ENCODE measurements at regions not wholly inside any gene's neighbourhood (a gene's known extent, or its start where the extent isn't known, plus 50 kb on each side); places are given as distances from the start of the nearest gene placed in this dataset.
A peak's percentile ranks its signal among the peaks of the same experiment; 100 is the strongest.

DNA sequence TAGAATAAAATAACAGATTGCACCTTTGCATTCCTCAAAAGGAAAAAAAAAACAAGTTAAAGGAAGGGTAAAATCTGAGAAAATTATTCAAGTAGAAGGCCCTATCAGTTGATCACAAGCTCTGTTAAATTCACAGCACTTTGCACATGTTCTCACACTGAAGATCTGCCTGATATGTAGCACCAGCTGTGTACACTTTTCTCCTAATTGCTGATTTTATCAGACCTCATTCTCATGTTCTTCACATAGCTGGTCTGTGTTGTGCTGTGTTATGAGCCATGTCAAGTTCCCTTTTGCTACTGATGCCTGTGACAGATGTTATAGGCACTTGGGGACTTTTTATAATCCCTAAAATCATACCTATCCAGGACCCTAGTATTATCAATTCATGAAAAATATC is 390.4 kb upstream of the PRR16 start:
- DNase-seq (ENCODE audit: extremely low spot score, unreplicated experiment): no peak
- TF ChIP-seq, protein P1, sequence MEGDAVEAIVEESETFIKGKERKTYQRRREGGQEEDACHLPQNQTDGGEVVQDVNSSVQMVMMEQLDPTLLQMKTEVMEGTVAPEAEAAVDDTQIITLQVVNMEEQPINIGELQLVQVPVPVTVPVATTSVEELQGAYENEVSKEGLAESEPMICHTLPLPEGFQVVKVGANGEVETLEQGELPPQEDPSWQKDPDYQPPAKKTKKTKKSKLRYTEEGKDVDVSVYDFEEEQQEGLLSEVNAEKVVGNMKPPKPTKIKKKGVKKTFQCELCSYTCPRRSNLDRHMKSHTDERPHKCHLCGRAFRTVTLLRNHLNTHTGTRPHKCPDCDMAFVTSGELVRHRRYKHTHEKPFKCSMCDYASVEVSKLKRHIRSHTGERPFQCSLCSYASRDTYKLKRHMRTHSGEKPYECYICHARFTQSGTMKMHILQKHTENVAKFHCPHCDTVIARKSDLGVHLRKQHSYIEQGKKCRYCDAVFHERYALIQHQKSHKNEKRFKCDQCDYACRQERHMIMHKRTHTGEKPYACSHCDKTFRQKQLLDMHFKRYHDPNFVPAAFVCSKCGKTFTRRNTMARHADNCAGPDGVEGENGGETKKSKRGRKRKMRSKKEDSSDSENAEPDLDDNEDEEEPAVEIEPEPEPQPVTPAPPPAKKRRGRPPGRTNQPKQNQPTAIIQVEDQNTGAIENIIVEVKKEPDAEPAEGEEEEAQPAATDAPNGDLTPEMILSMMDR (IDR thresholded peaks at IDR 0.05): no peak
- Mint-ChIP-seq H3K9me3 (ENCODE audit: unreplicated experiment) (no peaks in the 10 kb centered on the region), H3K4me1 (ENCODE audit: unreplicated experiment) (peaks cover 2% of the 10 kb centered on the region), H3K4me3 (ENCODE audit: unreplicated experiment) (no peak overlapping the region), H3K27me3 (ENCODE audit: unreplicated experiment) (peaks cover 13% of the 10 kb centered on the region), H3K36me3 (ENCODE audit: unreplicated experiment) (no peaks in the 10 kb centered on the region), H3K27ac (ENCODE audit: unreplicated experiment) (no peak overlapping the region)

DNA sequence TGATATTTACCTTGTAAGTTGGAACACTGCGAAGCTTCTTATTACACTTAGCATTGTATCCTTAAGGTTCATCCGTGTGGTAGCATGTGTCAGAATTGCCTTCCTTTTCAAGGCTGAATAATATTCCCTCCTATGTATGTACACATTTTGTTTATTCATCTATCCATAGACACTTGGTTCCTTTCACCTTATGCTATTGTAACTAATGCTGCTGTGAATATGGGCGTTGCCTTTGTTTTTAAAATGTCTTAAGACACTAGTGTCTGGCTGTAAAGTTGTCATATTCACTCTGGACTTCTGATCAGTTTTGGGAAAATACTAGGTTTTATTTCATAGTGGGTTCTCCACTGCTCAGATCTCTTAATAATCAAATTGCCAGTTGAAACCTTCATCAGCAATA is 383.3 kb upstream of the PRR16 start:
- TF ChIP-seq, protein P1 (IDR thresholded peaks at IDR 0.05): no peak
- DNase-seq (ENCODE audit: extremely low spot score, unreplicated experiment): no peak
- Mint-ChIP-seq H3K9me3 (ENCODE audit: unreplicated experiment) (no peaks in the 10 kb centered on the region), H3K4me1 (ENCODE audit: unreplicated experiment) (peaks cover 10% of the 10 kb centered on the region), H3K27ac (ENCODE audit: unreplicated experiment) (no peak overlapping the region), H3K4me3 (ENCODE audit: unreplicated experiment) (no peak overlapping the region), H3K27me3 (ENCODE audit: unreplicated experiment) (peaks cover 17% of the 10 kb centered on the region), H3K36me3 (ENCODE audit: unreplicated experiment) (no peaks in the 10 kb centered on the region)

DNA sequence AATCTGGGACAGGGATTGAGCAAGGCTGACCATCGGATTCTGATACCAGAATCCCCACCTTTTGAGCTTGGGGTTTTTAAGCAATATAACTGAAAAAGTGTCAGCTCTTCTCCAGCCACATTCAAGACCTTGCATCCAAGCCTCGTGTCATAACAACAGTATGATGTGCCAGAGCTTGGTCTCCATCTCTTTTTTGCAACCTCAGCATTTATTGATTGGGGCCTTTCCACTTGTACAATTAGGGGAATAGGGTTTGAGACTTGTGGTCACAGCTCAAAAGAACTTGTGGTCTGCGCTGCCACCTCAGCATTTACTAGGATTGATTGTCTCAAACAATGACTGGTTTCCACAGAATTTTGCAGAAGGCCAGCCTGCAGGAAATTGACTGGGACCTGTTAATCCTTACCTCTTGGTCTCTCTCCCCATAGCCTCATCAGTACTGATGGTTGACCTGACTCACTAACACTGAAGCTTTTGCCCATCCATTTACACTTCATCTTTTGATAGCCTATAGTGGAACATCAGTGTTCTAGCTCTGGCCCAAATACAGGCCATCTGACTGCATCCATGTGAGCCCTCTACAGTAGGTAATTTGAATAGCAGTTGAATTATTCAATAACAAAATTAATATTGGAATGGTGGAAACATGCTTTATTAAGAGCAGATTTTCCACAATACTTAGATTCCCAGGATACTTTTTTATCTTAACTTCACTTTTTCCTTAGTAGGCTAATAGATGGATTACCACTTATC is 381.6 kb upstream of the PRR16 start:
- H3K4me1 Mint-ChIP-seq (ENCODE audit: unreplicated experiment): peaks cover 10% of the 10 kb centered on the region
- H3K27me3 Mint-ChIP-seq (ENCODE audit: unreplicated experiment): peaks cover 27% of the 10 kb centered on the region
- no peak overlapping the region for H3K4me3 Mint-ChIP-seq (ENCODE audit: unreplicated experiment)
- DNase-seq (ENCODE audit: extremely low spot score, unreplicated experiment): no peak
- no peaks in the 10 kb centered on the region for H3K9me3 Mint-ChIP-seq (ENCODE audit: unreplicated experiment)
- no peak overlapping the region for H3K27ac Mint-ChIP-seq (ENCODE audit: unreplicated experiment)
- TF ChIP-seq, protein P1 (IDR thresholded peaks at IDR 0.05): no peak
- no peaks in the 10 kb centered on the region for H3K36me3 Mint-ChIP-seq (ENCODE audit: unreplicated experiment)

DNA sequence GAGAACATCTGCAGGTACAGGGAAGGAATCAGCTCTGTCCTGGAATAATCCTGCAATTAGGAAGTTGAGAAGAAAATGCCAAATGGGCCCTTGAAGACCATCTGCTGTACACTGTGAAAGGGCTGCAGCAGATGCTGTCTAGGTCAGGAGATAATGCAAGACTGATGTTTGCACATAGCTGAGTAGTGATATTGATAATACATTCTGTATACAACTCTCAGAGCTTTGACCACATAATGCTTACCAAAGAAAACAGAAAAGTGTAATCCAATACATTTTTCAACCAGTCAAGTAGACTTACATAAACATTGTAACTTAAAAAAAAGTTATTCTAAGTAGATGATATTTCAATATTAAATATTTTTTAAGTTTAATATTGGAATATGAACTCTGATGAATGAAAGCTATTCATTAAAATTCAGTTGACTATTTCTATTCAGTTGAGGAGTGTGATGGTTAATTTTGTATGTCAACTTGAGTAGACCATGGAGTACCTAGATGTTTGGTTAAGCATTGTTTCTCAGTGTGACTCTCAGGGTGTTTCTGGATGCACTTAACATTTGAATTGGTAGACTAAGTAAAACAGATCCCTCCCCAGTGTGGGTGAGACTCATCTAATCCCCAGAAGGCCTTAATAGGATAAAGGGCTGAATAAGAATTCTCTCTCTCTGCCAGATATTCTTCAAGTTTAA is 380.1 kb upstream of the PRR16 start:
- Mint-ChIP-seq H3K27me3 (ENCODE audit: unreplicated experiment) (peaks cover 33% of the 10 kb centered on the region), H3K4me3 (ENCODE audit: unreplicated experiment) (no peak overlapping the region), H3K36me3 (ENCODE audit: unreplicated experiment) (no peaks in the 10 kb centered on the region), H3K9me3 (ENCODE audit: unreplicated experiment) (no peaks in the 10 kb centered on the region), H3K27ac (ENCODE audit: unreplicated experiment) (peak overlapping the region; percentile 37), H3K4me1 (ENCODE audit: unreplicated experiment) (peaks cover 10% of the 10 kb centered on the region)
- DNase-seq (ENCODE audit: extremely low spot score, unreplicated experiment): no peak
- TF ChIP-seq, protein P1 (IDR thresholded peaks at IDR 0.05): no peak

DNA sequence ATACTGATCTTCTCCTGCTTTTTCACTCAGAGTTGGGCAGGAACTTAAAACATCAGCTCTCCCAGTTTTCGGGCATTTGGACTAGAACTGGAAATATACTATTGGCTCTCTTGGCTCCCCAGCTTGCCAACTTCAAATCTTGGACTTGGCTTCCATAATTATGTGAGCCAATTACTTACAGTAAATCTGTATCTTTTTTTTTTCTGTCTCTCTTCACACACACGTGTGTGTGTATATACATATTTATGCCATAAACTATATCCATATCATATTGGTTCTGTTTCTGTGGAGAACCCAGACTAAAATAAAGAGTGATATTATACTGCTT is 379.6 kb upstream of the PRR16 start:
- no peak for DNase-seq (ENCODE audit: extremely low spot score, unreplicated experiment)
- TF ChIP-seq, protein P1 (IDR thresholded peaks at IDR 0.05): no peak
- no peaks in the 10 kb centered on the region for H3K36me3 Mint-ChIP-seq (ENCODE audit: unreplicated experiment)
- peak overlapping the region; percentile 37 for H3K27ac Mint-ChIP-seq (ENCODE audit: unreplicated experiment)
- peaks cover 10% of the 10 kb centered on the region for H3K4me1 Mint-ChIP-seq (ENCODE audit: unreplicated experiment)
- no peak overlapping the region for H3K4me3 Mint-ChIP-seq (ENCODE audit: unreplicated experiment)
- peaks cover 34% of the 10 kb centered on the region for H3K27me3 Mint-ChIP-seq (ENCODE audit: unreplicated experiment)
- H3K9me3 Mint-ChIP-seq (ENCODE audit: unreplicated experiment): no peaks in the 10 kb centered on the region

Data from osteocyte (in vitro differentiated cells).